Smooth muscle cell (in vitro differentiated cells): ENCODE measurements at regions not wholly inside any gene's neighbourhood (a gene's known extent, or its start where the extent isn't known, plus 50 kb on each side); places are given as distances from the start of the nearest gene placed in this dataset.

ENCODE experiments used
- DNase-seq: peaks from one replicate; lab custom pipeline; 2025; ENCODE audit not compliant: unreplicated experiment; lab: John Stamatoyannopoulos, UW
- H2AFZ ChIP-seq: fragments of 200-600 bp; sonication (generic); 2 replicates; pipeline ENCODE4 v1.6.0; 2016; ENCODE audit warnings: antibody characterized with exemption, low read depth, mild to moderate bottlenecking
- H3F3A ChIP-seq: fragments of 200-600 bp; sonication (generic); 2 replicates; pipeline ENCODE4 v1.6.0; 2017; ENCODE audit warnings: antibody characterized with exemption, low read depth
- H3K27ac ChIP-seq: fragments of 200-600 bp; sonication (generic); 2 replicates; pipeline ENCODE4 v1.5.1; 2016; ENCODE audit warnings: low read depth, mild to moderate bottlenecking
- H3K27me3 ChIP-seq: fragments of 200-600 bp; sonication (generic); 2 replicates; pipeline ENCODE4 v1.6.1; 2016; ENCODE audit warnings: low read depth, mild to moderate bottlenecking
- H3K36me3 ChIP-seq: fragments of 200-600 bp; sonication (generic); 2 replicates; pipeline ENCODE4 v1.5.1; 2016; ENCODE audit warnings: low read depth
- H3K4me1 ChIP-seq: fragments of 200-600 bp; sonication (generic); 2 replicates; pipeline ENCODE4 v1.5.1; 2016; ENCODE audit warnings: low read depth
- H3K4me2 ChIP-seq: fragments of 200-600 bp; sonication (generic); 2 replicates; pipeline ENCODE4 v1.6.0; 2016; ENCODE audit warnings: mild to moderate bottlenecking
- H3K4me3 ChIP-seq: fragments of 200-600 bp; sonication (generic); 2 replicates; pipeline ENCODE4 v1.5.1; 2016; ENCODE audit warnings: mild to moderate bottlenecking
- H3K79me2 ChIP-seq: fragments of 200-600 bp; sonication (generic); 2 replicates; pipeline ENCODE4 v1.6.0; 2016; ENCODE audit warnings: low read depth, mild to moderate bottlenecking
- H3K9ac ChIP-seq: fragments of 200-600 bp; sonication (generic); 2 replicates; pipeline ENCODE4 v1.6.0; 2016; ENCODE audit warnings: low read depth
- H3K9me3 ChIP-seq: fragments of 200-600 bp; sonication (generic); replicated peaks from 2 replicates; pipeline ENCODE4 v1.5.1; 2016; ENCODE audit warnings: low read depth
- H4K20me1 ChIP-seq: fragments of 200-600 bp; sonication (generic); 2 replicates; pipeline ENCODE4 v1.6.0; 2016; ENCODE audit warnings: low read depth
- CTCF ChIP-seq: fragments of 200-600 bp; sonication (generic); IDR thresholded peaks from 2 replicates; pipeline ENCODE4 v1.5.1; 2017; ENCODE audit warnings: borderline replicate concordance, mild to moderate bottlenecking, antibody characterized with exemption; ENCODE audit not compliant: insufficient read depth, poor library complexity, severe bottlenecking
- WGBS: methylation state at CpG from one replicate; pipeline ENCODE4 v1.1.7; 2016; ENCODE audit warnings: low lambda C conversion rate; 5-methylcytosine and 5-hydroxymethylcytosine counted together

- WGBS, result 14% methylated on average over 2 of the region's 2 CpGs
- Histone ChIP-seq H3K27ac (no peak overlapping the region), H3K4me2 (no peak overlapping the region)
Measured at GRCh38 chr10:9060314-9060713, 1005.8 kb downstream of the GATA3 start.

GRCh38 chr10:9061871-9062270, 1007.4 kb downstream of the GATA3 start:
- H3K27me3 ChIP-seq, result peaks cover 12% of the 10 kb centered on the region
- H3K9me3 ChIP-seq, result no peaks in the 10 kb centered on the region
- 60% methylated on average over 3 of the region's 3 CpGs for WGBS
- H3K9ac ChIP-seq, result no peak overlapping the region
- no peaks in the 10 kb centered on the region for H3K4me1 ChIP-seq
- no peak overlapping the region for H3K27ac ChIP-seq
- no peaks in the 10 kb centered on the region for H3F3A ChIP-seq
- DNase-seq, result no peak
- H3K79me2 ChIP-seq, result no peaks in the 10 kb centered on the region
- H3K4me2 ChIP-seq, result no peak overlapping the region
- TF ChIP-seq CTCF, result no peak
- no peak overlapping the region for H3K4me3 ChIP-seq
- no peaks in the 10 kb centered on the region for H4K20me1 ChIP-seq
- H2AFZ ChIP-seq, result no peak overlapping the region
- no peaks in the 10 kb centered on the region for H3K36me3 ChIP-seq

More at GRCh38 chr10:9060314-9060713, 1005.8 kb downstream of the GATA3 start:
- TF ChIP-seq CTCF, result no peak
- Histone ChIP-seq H3F3A (no peaks in the 10 kb centered on the region), H3K9ac (no peak overlapping the region), H3K4me3 (no peak overlapping the region), H3K27me3 (peaks cover 12% of the 10 kb centered on the region), H3K79me2 (no peaks in the 10 kb centered on the region), H4K20me1 (no peaks in the 10 kb centered on the region), H2AFZ (no peak overlapping the region), H3K36me3 (no peaks in the 10 kb centered on the region), H3K4me1 (no peaks in the 10 kb centered on the region), H3K9me3 (no peaks in the 10 kb centered on the region)
- DNase-seq, result no peak

- H3K79me2 ChIP-seq, result no peaks in the 10 kb centered on the region
- peaks cover 7% of the 10 kb centered on the region for H3K27me3 ChIP-seq
- no peak overlapping the region for H3K4me3 ChIP-seq
- H3F3A ChIP-seq, result no peaks in the 10 kb centered on the region
- H3K9me3 ChIP-seq, result no peaks in the 10 kb centered on the region
- 95% methylated on average over 3 of the region's 3 CpGs for WGBS
- H4K20me1 ChIP-seq, result no peaks in the 10 kb centered on the region
- no peaks in the 10 kb centered on the region for H3K4me1 ChIP-seq
- no peak overlapping the region for H3K4me2 ChIP-seq
- no peaks in the 10 kb centered on the region for H3K36me3 ChIP-seq
- DNase-seq, result no peak
- H3K9ac ChIP-seq, result no peak overlapping the region
- no peak for TF ChIP-seq CTCF
- H3K27ac ChIP-seq, result no peak overlapping the region
- H2AFZ ChIP-seq, result no peak overlapping the region
Measured at GRCh38 chr10:9066152-9066551, 1011.7 kb downstream of the GATA3 start.

- no peaks in the 10 kb centered on the region for H3K9me3 ChIP-seq
- H2AFZ ChIP-seq, result no peak overlapping the region
- H3K4me1 ChIP-seq, result no peaks in the 10 kb centered on the region
- H3K9ac ChIP-seq, result no peak overlapping the region
- no peaks in the 10 kb centered on the region for H3K27me3 ChIP-seq
- no peaks in the 10 kb centered on the region for H3K36me3 ChIP-seq
- no peak overlapping the region for H3K27ac ChIP-seq
- H3K79me2 ChIP-seq, result no peaks in the 10 kb centered on the region
- H3K4me2 ChIP-seq, result no peak overlapping the region
- DNase-seq, result no peak
- TF ChIP-seq CTCF, result no peak
- no peak overlapping the region for H3K4me3 ChIP-seq
- no peaks in the 10 kb centered on the region for H3F3A ChIP-seq
- no peaks in the 10 kb centered on the region for H4K20me1 ChIP-seq
Measured at GRCh38 chr10:9068003-9068402, 1013.5 kb downstream of the GATA3 start.
